ENCODE measurements at regions not wholly inside any gene's neighbourhood (a gene's known extent, or its start where the extent isn't known, plus 50 kb on each side); places are given as distances from the start of the nearest gene placed in this dataset.

DNA sequence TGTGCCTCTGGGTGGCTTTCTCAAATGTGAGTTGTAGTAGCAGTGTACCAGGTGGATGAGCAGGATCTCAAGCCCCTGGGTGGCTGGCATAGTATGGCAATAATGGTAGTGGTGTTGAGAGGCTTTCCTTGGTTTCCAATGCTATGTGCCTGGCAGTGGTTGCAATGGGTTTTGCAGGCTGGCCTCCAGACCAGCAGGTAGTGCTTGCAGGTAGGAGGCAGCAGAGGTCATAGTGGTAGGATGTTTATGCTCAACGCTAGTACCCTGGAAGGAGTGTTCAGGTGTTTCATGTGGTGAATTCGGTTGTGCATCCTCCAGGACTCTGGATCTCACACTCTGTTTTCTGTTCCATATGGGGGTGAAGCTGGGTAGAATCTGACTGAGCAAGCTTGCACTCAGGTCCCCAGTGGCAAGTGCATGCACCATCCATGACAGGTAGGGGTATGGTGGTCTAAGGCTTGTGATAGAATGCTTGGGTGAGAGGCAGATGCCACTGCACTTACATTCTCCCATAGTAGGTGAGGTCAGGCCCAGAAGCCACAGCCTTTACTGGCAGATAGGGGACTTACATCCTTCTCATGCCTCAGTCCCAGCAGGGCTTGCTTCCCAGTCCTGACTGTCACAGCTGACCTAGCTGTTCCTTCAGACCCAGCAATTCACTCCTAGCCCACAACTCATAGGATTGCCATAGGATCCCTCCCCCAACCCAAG, 410.5 kb upstream of the LRRC7 start:
- DNase-seq, result no peak
- H3K36me3 Mint-ChIP-seq (ENCODE audit: low read depth), result no peaks in the 10 kb centered on the region
- ChIA-PET POLR2A (no interaction called here), CTCF (no interaction called here)
- H3K4me1 Mint-ChIP-seq, result no peaks in the 10 kb centered on the region
- H3K27me3 Mint-ChIP-seq, result no peaks in the 10 kb centered on the region
- H3K4me3 Mint-ChIP-seq, result no peak overlapping the region
- peaks cover 7% of the 10 kb centered on the region for H3K9me3 Mint-ChIP-seq
- no peak overlapping the region for H3K27ac Mint-ChIP-seq

DNA sequence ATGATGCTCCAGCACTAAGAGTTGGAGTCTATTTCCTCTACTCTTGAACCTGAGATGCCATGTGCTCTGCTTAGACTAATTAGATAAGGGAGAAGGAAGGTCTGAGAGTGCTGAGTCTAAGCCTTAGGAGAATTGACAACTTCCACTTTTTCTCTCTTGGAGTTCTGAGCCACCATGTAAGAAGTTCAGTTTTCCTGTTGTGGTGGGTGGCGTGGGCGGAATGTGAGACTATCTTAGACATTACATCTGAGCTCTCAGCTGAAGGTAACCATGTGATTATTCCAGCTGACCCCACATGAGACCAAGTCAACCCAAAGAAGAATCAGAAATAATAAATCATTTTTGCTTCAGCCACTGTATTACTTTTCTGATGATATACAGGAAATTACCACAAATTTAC, 404.5 kb upstream of the LRRC7 start:
- DNase-seq, result no peak
- CTCF ChIA-PET, result no interaction called here
- POLR2A ChIA-PET, result no interaction called here
- no peaks in the 10 kb centered on the region for H3K4me1 Mint-ChIP-seq
- H3K9me3 Mint-ChIP-seq, result peaks cover 4% of the 10 kb centered on the region
- H3K27ac Mint-ChIP-seq, result no peak overlapping the region
- H3K27me3 Mint-ChIP-seq, result no peaks in the 10 kb centered on the region
- H3K4me3 Mint-ChIP-seq, result no peak overlapping the region
- H3K36me3 Mint-ChIP-seq (ENCODE audit: low read depth), result no peaks in the 10 kb centered on the region

DNA sequence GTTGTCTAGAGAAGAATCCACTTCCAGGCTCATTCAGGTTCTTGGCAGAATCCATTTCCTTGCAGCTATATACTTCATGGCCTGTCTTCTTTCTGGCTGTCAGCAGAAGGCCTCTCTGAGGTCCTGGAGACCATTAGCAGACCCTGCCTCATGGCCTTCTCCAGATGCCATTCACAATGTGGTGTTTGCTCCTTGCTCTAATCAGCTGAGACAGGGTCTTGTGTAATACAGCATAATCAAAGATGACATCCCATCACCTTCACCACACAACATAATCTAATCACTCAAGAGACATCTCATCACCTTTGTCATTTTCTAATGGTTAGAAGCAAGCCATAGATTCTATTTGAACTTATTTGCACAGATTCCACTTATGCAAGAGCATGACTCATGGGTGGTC, 403.9 kb upstream of the LRRC7 start:
- Mint-ChIP-seq H3K27me3 (no peaks in the 10 kb centered on the region), H3K36me3 (ENCODE audit: low read depth) (no peaks in the 10 kb centered on the region), H3K4me3 (no peak overlapping the region), H3K4me1 (no peaks in the 10 kb centered on the region), H3K9me3 (peaks cover 4% of the 10 kb centered on the region), H3K27ac (no peak overlapping the region)
- DNase-seq, result no peak
- POLR2A ChIA-PET, result no interaction called here
- CTCF ChIA-PET, result no interaction called here

DNA sequence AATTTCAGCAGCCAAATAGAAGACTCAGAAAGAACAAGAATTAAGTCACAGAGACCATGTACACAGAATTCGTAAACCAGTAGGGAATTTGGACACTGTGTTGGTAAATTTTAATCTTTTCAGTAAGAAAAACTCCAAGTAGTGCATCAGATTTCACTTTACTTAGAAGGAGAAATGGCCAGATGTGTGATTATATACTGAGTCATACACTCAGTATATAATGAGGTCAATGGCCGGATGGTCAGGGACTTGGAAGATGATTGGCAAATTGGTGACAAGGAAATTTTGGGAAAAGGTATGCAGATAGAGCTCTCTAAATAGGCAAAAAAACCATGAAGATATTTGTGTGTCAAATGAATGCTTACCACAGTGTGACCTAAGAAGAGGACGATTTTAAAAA, 399.8 kb upstream of the LRRC7 start:
- Mint-ChIP-seq H3K4me3 (no peak overlapping the region), H3K36me3 (ENCODE audit: low read depth) (no peaks in the 10 kb centered on the region), H3K4me1 (no peaks in the 10 kb centered on the region), H3K27ac (no peak overlapping the region), H3K27me3 (no peaks in the 10 kb centered on the region), H3K9me3 (peaks cover 3% of the 10 kb centered on the region)
- CTCF ChIA-PET, result no interaction called here
- no peak for DNase-seq
- POLR2A ChIA-PET, result no interaction called here

DNA sequence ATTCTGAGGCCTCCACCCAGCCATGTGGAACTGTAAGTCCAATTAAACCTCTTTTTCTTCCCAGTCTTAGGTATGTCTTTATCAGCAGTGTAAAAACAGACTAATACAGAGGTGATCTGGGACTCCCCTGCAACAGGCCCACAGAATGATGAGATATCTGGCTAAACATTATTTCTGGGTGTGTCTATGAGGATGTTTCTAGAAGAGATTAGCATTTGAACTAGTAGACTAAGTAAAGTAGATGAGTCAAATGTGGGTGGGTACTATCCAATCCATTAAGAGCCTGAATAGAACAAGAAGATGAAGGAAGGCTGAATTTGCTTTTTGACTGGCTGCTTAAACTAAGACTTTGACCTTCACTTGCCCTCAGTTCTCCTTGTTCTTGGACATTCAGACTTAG, 396.5 kb upstream of the LRRC7 start:
- Mint-ChIP-seq H3K27me3 (no peaks in the 10 kb centered on the region), H3K4me1 (no peaks in the 10 kb centered on the region), H3K9me3 (peaks cover 3% of the 10 kb centered on the region), H3K36me3 (ENCODE audit: low read depth) (no peaks in the 10 kb centered on the region), H3K27ac (no peak overlapping the region), H3K4me3 (no peak overlapping the region)
- CTCF ChIA-PET, result no interaction called here
- DNase-seq, result no peak
- POLR2A ChIA-PET, result no interaction called here

DNA sequence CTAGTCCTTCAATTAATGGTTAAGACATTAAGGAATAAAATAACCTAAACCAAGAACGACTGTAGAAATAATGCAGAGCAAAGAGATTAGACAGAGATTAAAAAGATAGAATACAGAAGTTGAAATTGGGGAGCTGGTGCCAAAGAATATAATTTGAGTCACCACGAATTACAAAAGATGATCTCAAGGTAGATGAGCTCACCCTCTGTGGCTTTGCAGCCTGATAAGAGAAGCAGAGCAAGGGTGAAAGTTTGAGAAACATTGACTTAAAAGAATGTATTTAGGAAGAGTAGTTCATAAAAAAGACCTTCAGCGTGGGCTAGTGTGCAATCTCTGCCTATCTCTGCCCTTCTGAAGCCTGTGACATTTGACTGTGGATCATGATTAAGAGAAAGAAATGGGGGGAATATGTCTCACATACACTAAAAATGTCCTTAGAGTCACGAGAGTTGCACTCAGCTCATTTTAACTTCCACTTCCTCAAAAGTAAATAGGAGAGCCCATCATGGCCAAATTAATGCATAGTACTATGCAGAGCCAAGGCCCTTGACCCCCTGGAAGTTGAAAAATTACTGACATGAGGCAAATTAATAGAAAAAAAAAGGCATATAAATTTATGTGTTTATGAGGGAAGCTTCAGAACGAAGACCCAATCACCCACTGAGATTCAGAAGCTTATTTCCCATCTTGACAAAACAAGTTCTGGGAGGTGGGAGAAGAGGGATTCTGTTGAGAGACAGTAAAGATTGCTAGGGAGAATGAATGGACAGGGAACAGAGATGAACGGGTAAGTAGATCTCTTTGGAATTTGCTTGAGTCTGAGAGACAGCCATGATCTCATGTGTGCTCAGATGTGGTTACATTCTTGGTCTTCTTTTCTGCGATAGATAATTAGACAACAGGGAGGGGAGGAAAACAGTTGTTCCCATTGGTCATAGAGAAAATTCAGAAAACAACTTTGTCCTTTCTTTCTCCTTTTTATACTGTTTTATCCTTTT, 395.4 kb upstream of the LRRC7 start:
- H3K9me3 Mint-ChIP-seq, result peaks cover 3% of the 10 kb centered on the region

DNA sequence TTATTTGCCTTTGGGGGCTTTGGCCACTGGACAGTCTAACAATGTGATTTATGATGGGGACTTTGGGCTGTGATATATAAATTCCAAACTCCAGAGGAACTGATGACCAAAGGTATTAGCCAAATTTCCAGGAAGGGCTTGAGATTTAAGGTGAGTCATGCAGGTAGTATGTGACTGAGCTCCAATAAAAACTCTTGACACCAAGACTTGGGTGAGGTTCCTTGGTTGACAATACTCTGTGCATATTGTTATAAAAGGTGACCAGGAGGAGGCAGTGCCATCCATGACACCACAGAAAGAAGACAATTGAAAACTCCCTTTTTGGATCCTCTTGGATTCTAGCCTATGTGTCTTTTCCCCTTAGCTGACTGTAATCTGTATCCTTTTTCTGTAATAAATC, 392.7 kb upstream of the LRRC7 start:
- H3K9me3 Mint-ChIP-seq, result no peaks in the 10 kb centered on the region
- H3K4me3 Mint-ChIP-seq, result no peak overlapping the region
- no peak for DNase-seq
- no peaks in the 10 kb centered on the region for H3K4me1 Mint-ChIP-seq
- ChIA-PET POLR2A (no interaction called here), CTCF (no interaction called here)
- H3K36me3 Mint-ChIP-seq (ENCODE audit: low read depth), result no peaks in the 10 kb centered on the region
- H3K27me3 Mint-ChIP-seq, result no peaks in the 10 kb centered on the region
- H3K27ac Mint-ChIP-seq, result no peak overlapping the region

More for the DNA sequence above, 395.4 kb upstream of the LRRC7 start:
- DNase-seq, result no peak
- ChIA-PET CTCF (no interaction called here), POLR2A (no interaction called here)
- no peaks in the 10 kb centered on the region for H3K27me3 Mint-ChIP-seq
- H3K4me1 Mint-ChIP-seq, result no peaks in the 10 kb centered on the region
- H3K4me3 Mint-ChIP-seq, result no peak overlapping the region
- no peaks in the 10 kb centered on the region for H3K36me3 Mint-ChIP-seq (ENCODE audit: low read depth)
- H3K27ac Mint-ChIP-seq, result no peak overlapping the region

DNA sequence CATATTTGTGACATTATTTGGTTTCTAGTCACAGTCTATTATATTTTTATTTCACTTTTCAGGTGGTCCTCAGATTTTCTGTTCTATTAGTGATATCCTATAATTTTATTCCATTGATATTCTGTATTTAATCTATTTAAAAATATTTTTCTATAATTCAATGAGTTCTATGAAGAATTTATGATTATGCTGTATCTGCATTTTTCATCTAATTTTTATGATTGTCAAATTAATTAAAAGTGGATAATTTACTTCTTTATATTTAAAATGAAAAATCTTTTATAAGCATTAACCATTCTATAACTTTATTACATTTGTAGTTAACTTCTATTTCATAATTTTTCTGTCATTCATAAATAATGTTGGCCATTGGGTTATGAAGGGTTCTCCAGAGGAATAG, 387.4 kb upstream of the LRRC7 start:
- CTCF ChIA-PET, result no interaction called here
- no peak for DNase-seq
- Mint-ChIP-seq H3K27ac (no peak overlapping the region), H3K4me1 (no peaks in the 10 kb centered on the region), H3K9me3 (no peaks in the 10 kb centered on the region), H3K36me3 (ENCODE audit: low read depth) (no peaks in the 10 kb centered on the region), H3K27me3 (no peaks in the 10 kb centered on the region), H3K4me3 (no peak overlapping the region)
- POLR2A ChIA-PET, result no interaction called here

DNA sequence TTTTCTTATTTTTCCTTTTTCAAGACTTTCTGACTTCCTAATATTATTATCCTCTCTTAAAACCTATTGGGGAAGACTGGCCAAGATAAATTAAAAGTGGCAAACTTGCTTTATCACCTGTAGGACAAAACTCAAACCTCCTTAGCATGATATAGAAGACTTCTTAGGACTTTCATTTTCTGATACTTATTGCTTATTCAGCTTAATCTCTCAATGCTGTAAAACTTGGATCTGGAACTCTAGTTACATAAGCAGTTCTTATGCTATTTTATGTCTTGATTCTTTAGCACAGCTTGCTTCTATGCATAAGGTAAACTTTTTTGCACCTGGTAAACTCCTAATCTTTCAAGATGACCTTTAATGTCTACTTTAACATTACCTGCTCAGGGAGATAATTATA, 382.3 kb upstream of the LRRC7 start:
- ChIA-PET CTCF (no interaction called here), POLR2A (no interaction called here)
- no peaks in the 10 kb centered on the region for H3K4me1 Mint-ChIP-seq
- H3K36me3 Mint-ChIP-seq (ENCODE audit: low read depth), result no peaks in the 10 kb centered on the region
- DNase-seq, result no peak
- no peak overlapping the region for H3K27ac Mint-ChIP-seq
- no peak overlapping the region for H3K4me3 Mint-ChIP-seq
- H3K27me3 Mint-ChIP-seq, result no peaks in the 10 kb centered on the region
- no peaks in the 10 kb centered on the region for H3K9me3 Mint-ChIP-seq

DNA sequence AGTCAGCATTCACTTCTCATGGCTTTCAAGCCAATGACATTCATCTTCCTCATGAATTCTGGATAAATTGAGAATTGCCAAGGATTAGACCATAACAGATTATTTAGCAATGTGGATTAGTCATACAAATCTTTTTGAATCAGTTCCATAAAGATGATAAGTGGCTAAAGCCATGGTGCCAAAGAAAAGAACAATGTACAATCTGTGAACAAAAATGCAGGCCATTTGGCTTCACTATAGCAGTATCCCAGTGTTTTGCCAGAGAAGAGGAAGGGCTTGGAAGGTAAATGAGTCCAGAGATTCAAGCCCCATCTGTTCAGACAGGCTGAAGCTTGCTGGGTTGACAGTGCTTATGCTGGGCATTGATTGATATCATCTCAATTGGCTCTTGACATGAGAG, 376.4 kb upstream of the LRRC7 start:
- Mint-ChIP-seq H3K36me3 (ENCODE audit: low read depth) (no peaks in the 10 kb centered on the region), H3K27ac (no peak overlapping the region), H3K27me3 (no peaks in the 10 kb centered on the region), H3K4me1 (no peaks in the 10 kb centered on the region), H3K4me3 (no peak overlapping the region), H3K9me3 (peaks cover 5% of the 10 kb centered on the region)
- DNase-seq, result no peak
- ChIA-PET CTCF (no interaction called here), POLR2A (no interaction called here)

DNA sequence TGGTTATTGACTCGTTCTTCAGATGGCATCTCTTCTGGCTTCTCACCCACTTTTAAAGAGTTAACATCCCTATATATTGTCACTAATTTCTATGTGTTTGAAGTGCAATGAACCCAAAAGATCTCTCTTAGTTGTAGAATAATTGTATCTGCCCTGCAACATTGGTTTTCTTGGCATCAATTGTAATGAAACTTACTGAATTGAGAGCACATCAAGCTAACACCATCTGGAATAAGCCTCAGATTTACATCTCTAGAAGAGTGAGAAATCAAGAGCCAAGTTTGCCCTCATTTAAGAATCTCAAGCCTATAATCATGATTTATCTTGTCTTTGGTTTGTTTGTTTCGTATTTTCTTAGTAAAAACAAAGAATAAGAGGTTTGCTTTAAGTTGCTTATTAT, 372.6 kb upstream of the LRRC7 start:
- no peaks in the 10 kb centered on the region for H3K36me3 Mint-ChIP-seq (ENCODE audit: low read depth)
- no peaks in the 10 kb centered on the region for H3K27me3 Mint-ChIP-seq
- CTCF ChIA-PET, result no interaction called here
- H3K27ac Mint-ChIP-seq, result no peak overlapping the region
- no peak overlapping the region for H3K4me3 Mint-ChIP-seq
- H3K4me1 Mint-ChIP-seq, result no peaks in the 10 kb centered on the region
- no peak for DNase-seq
- peaks cover 5% of the 10 kb centered on the region for H3K9me3 Mint-ChIP-seq
- POLR2A ChIA-PET, result no interaction called here

DNA sequence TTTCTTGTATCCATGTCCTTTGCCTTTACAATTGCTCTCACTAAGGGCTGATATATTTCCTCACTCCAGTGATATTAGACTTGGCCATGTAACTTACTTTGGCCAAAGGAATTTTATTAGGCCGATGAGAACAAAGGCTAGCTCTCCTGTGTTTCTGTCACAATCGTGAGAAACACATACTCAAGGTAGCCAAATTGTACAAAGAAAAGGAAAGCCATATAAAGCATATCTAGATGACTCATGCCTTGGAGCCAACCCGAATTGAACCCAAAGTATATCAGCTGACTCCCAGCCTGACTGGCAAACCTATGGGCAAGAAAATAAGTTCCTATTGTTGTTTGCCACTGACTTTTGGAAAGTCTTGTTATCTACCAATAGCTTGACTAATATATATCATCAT, 371.7 kb upstream of the LRRC7 start:
- POLR2A ChIA-PET, result no interaction called here
- no peaks in the 10 kb centered on the region for H3K27me3 Mint-ChIP-seq

DNA sequence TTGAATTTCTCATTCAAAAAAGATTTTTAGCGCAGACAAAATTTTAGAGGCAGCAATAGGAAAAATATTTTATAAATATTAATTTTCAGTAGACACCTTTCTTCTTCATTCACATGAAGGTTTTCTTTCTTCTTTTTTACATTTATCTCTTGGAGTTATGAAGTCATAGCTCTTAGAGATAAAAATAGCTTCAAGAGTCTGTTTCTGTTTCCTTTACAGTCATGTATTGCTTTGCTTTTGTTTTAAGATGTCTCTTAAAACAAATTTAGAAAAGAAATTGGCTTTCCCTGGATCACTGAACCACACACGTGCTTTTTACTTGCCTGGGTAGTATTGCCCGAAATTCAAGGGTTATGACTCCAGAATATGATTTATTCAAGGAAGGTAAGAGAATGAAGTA, 369.9 kb upstream of the LRRC7 start:
- H3K27me3 Mint-ChIP-seq, result no peaks in the 10 kb centered on the region
- H3K36me3 Mint-ChIP-seq (ENCODE audit: low read depth), result no peaks in the 10 kb centered on the region
- no peak overlapping the region for H3K27ac Mint-ChIP-seq
- ChIA-PET POLR2A (no interaction called here), CTCF (no interaction called here)
- no peak for DNase-seq
- H3K4me1 Mint-ChIP-seq, result no peaks in the 10 kb centered on the region
- H3K4me3 Mint-ChIP-seq, result no peak overlapping the region
- no peaks in the 10 kb centered on the region for H3K9me3 Mint-ChIP-seq

More for the DNA sequence above, 371.7 kb upstream of the LRRC7 start:
- no peak overlapping the region for H3K27ac Mint-ChIP-seq
- H3K9me3 Mint-ChIP-seq, result peaks cover 5% of the 10 kb centered on the region
- H3K36me3 Mint-ChIP-seq (ENCODE audit: low read depth), result no peaks in the 10 kb centered on the region
- H3K4me3 Mint-ChIP-seq, result no peak overlapping the region
- no peak for DNase-seq
- CTCF ChIA-PET, result no interaction called here
- no peaks in the 10 kb centered on the region for H3K4me1 Mint-ChIP-seq

DNA sequence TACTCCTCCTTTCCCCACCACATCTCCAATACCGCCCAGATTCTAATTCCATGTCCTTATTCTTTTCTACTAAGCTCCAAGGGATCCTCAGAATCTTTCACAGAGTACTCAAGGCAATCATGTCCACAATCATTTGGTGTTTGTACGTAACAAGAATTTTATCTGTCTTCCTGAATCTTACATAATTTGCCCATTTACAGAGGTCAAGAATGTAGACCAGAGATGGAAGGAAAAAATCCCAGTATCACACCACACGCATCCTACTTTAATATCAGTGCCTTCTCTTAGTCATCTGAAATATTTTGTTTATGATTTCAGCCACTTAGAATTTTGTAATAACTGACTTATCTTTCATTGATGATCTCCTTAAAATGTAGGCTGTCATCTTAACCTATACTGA, 366.0 kb upstream of the LRRC7 start:
- no peaks in the 10 kb centered on the region for H3K27me3 Mint-ChIP-seq
- ChIA-PET POLR2A (no interaction called here), CTCF (no interaction called here)
- no peak overlapping the region for H3K27ac Mint-ChIP-seq
- no peaks in the 10 kb centered on the region for H3K4me1 Mint-ChIP-seq
- H3K9me3 Mint-ChIP-seq, result peaks cover 1% of the 10 kb centered on the region
- DNase-seq, result no peak
- H3K4me3 Mint-ChIP-seq, result no peak overlapping the region
- no peaks in the 10 kb centered on the region for H3K36me3 Mint-ChIP-seq (ENCODE audit: low read depth)
